ENCODE measurements at regions not wholly inside any gene's neighbourhood (a gene's known extent, or its start where the extent isn't known, plus 50 kb on each side); places are given as distances from the start of the nearest gene placed in this dataset.

GRCh38 chr6:164807125-164807524 is 502.3 kb downstream of the C6orf118 start:
- no peak for DNase-seq (ENCODE audit: low read depth)
- H3K4me3 ChIP-seq (replicated peaks; ENCODE audit: low read depth, low read length): no peak overlapping the region
- TF ChIP-seq CTCF (IDR thresholded peaks at IDR 0.05; ENCODE audit: low read length, missing control alignments): no peak

DNA sequence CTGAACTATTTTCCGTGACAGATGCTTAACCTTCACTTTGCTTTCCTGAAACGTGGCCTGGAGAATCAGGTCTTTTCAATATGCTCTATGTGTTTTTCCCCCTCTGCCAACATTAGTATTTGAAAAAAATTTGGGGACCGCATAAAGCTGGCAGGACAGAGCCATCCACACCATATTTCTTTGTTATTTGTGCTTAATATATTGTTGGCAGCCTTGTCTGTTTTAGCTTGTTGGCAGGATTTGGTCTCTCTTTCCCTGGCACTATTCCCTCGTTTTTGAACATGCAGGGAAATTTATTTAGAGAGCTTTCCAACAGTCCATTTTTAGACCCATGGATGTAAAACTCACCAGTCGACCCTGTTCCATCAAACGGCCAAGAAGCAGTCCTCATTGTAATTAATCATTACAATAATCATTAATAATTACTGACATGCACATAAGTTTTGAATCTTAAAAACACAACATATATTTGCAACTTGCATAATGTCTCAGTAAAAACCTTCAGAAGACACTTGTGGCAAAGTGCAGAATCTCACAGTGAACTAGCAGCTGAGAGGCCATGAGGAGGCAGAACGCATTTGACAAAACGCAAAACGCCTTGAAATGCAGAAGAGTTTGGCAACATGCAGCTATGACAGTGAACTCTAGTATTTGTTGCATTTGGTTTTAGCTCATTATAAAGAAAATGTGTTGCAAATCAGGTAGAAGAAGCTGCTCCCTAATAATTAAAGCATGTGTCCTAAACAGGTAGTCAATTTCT is 514.2 kb downstream of the C6orf118 start:
- no peak for TF ChIP-seq CTCF (IDR thresholded peaks at IDR 0.05; ENCODE audit: low read length, missing control alignments)

GRCh38 chr6:164792666-164793065 is 516.7 kb downstream of the C6orf118 start:
- no peak overlapping the region for H3K4me3 ChIP-seq (replicated peaks; ENCODE audit: low read depth, low read length)
- TF ChIP-seq CTCF (IDR thresholded peaks at IDR 0.05; ENCODE audit: low read length, missing control alignments): no peak
- DNase-seq (ENCODE audit: low read depth): no peak

More for the DNA sequence above, 514.2 kb downstream of the C6orf118 start:
- H3K4me3 ChIP-seq (replicated peaks; ENCODE audit: low read depth, low read length): no peak overlapping the region
- no peak for DNase-seq (ENCODE audit: low read depth)

- no peak overlapping the region for H3K4me3 ChIP-seq (replicated peaks; ENCODE audit: low read depth, low read length)
- TF ChIP-seq CTCF (IDR thresholded peaks at IDR 0.05; ENCODE audit: low read length, missing control alignments): no peak
- no peak for DNase-seq (ENCODE audit: low read depth)
Observed at GRCh38 chr6:164791498-164791897, 517.9 kb downstream of the C6orf118 start.

DNA sequence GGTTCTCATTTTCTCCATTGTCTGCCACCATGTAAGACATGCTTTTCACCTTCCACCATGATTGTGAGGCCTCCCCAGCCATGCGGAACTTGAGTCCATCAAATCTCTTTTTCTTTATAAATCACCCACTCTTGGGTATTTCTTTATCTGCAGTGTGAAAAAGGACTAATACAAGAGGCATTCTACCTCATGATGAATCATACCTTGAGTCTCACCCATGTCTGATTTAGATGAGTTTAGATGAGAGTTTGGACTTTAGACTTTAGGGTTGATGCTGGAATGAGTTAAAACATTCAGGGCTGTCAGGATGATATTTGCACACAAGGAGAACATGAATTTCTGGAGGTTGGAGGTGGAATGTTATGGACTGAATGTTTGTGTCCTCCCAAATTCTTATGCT is 545.6 kb downstream of the C6orf118 start:
- no peak for TF ChIP-seq CTCF (IDR thresholded peaks at IDR 0.05; ENCODE audit: low read length, missing control alignments)
- no peak overlapping the region for H3K4me3 ChIP-seq (replicated peaks; ENCODE audit: low read depth, low read length)
- DNase-seq (ENCODE audit: low read depth): no peak

DNA sequence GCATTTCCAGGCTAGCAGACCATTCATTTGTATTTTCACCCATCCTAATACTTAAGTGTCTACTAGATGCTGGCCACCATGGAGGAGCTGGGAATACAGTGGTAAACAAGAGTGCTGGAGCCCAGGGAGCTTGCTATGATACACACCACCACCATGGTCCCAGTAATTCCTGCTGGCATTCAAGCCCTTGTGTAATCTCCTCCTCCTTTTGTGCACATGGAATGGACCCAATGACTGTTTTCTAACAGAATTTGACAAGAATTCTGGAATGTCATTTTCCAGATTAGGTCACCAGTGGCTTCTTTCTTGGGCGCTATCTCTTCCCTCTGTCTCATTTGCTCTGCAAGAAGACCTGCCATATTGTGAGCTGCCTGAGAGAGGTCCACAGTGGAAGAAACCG is 552.0 kb downstream of the C6orf118 start:
- H3K4me3 ChIP-seq (replicated peaks; ENCODE audit: low read depth, low read length): no peak overlapping the region
- no peak for DNase-seq (ENCODE audit: low read depth)
- TF ChIP-seq CTCF (IDR thresholded peaks at IDR 0.05; ENCODE audit: low read length, missing control alignments): no peak

- no peak for DNase-seq (ENCODE audit: low read depth)
- no peak overlapping the region for H3K4me3 ChIP-seq (replicated peaks; ENCODE audit: low read depth, low read length)
- TF ChIP-seq CTCF (IDR thresholded peaks at IDR 0.05; ENCODE audit: low read length, missing control alignments): no peak
Observed at GRCh38 chr6:164756723-164757122, 552.7 kb downstream of the C6orf118 start.
